SK-N-SH (cell line): ENCODE measurements at regions not wholly inside any gene's neighbourhood (a gene's known extent, or its start where the extent isn't known, plus 50 kb on each side); places are given as distances from the start of the nearest gene placed in this dataset.

Experiments
- CTCF ChIA-PET: fragments of 300-600, 350-600 bp; formaldehyde crosslinking; extraction: SDS; loops from one replicate; lab custom pipeline; 2021; lab: Yijun Ruan, JAX
- POLR2A ChIA-PET: fragments of 350-600 bp; sonication (Branson Sonifier 250); formaldehyde crosslinking; extraction: SDS; loops from one replicate; lab custom pipeline; 2020; ENCODE audit warnings: antibody characterized with exemption, inconsistent platforms; lab: Yijun Ruan, JAX
- DNase-seq: peaks from one replicate; pipeline ENCODE4 v3.0.0; 2012
- H2AFZ ChIP-seq: fragments of 200-600 bp; sonication (generic); 2 replicates; pipeline ENCODE4 v1.8.1; 2016; ENCODE audit warnings: antibody characterized with exemption, mild to moderate bottlenecking, low read depth
- H3F3A ChIP-seq: fragments of 200-600 bp; sonication (generic); replicated peaks from 2 replicates; pipeline ENCODE3; 2016; ENCODE audit warnings: antibody characterized with exemption, mild to moderate bottlenecking; ENCODE audit not compliant: insufficient read depth
- H3K27ac ChIP-seq, 2 experiments: fragments of 200-500 bp in 1 of 2; fragments of 200-600 bp in 1 of 2; sonication (Bioruptor generic) in 1 of 2; sonication (generic), shearing (Covaris generic) in 1 of 2; 2 replicates each; pipeline versions ENCODE4 v1.5.1 to v1.6.1; 2014 to 2016; ENCODE audit warnings: low read depth in 2 of 2, inconsistent platforms in 1 of 2, low read length in 1 of 2, mild to moderate bottlenecking in 1 of 2, mixed read lengths in 1 of 2
- H3K27me3 ChIP-seq: fragments of 200-600 bp; sonication (generic), shearing (Covaris generic); 2 replicates; pipeline ENCODE4 v1.6.1; 2016; ENCODE audit warnings: mixed run types; ENCODE audit not compliant: insufficient read depth
- H3K36me3 ChIP-seq, 2 experiments: fragments of 200-500 bp in 1 of 2; fragments of 200-600 bp in 1 of 2; sonication (Bioruptor generic) in 1 of 2; sonication (generic) in 1 of 2; replicated peaks in 1 of 2; 2 replicates each; pipeline versions ENCODE3 to v1.5.1; 2014 to 2016; ENCODE audit warnings: low read length in 1 of 2, mild to moderate bottlenecking in 1 of 2; ENCODE audit not compliant: insufficient read depth in 2 of 2, control insufficient read depth in 1 of 2
- H3K4me1 ChIP-seq, 2 experiments: fragments of 200-500 bp in 1 of 2; fragments of 200-600 bp in 1 of 2; sonication (Bioruptor generic) in 1 of 2; sonication (generic), shearing (Covaris generic) in 1 of 2; 2 replicates each; pipeline versions ENCODE4 v1.5.1 to v1.6.1; 2014 to 2016; ENCODE audit warnings: low read depth in 1 of 2, low read length in 1 of 2, mixed run types in 1 of 2; ENCODE audit not compliant: insufficient read depth in 2 of 2, control insufficient read depth in 1 of 2
- H3K4me2 ChIP-seq: fragments of 200-600 bp; sonication (generic), shearing (Covaris generic); 2 replicates; pipeline ENCODE4 v1.6.1; 2017; ENCODE audit warnings: mixed run types
- H3K4me3 ChIP-seq, 2 experiments: fragments of 200-500 bp in 1 of 2; fragments of 200-600 bp in 1 of 2; sonication (Bioruptor generic) in 1 of 2; sonication (generic), shearing (Covaris generic) in 1 of 2; 2 replicates each; pipeline versions ENCODE4 v1.5.1 to v1.8.1; 2014 to 2016; ENCODE audit warnings: low read depth in 2 of 2, inconsistent platforms in 1 of 2, low read length in 1 of 2, mild to moderate bottlenecking in 1 of 2, mixed read lengths in 1 of 2, moderate library complexity in 1 of 2
- H3K79me2 ChIP-seq: fragments of 200-600 bp; sonication (generic); 2 replicates; pipeline ENCODE4 v1.8.1; 2017; ENCODE audit warnings: mild to moderate bottlenecking; ENCODE audit not compliant: insufficient read depth
- H3K9ac ChIP-seq: fragments of 200-600 bp; sonication (generic); 2 replicates; pipeline ENCODE4 v1.6.1; 2017; ENCODE audit warnings: mixed run types
- H3K9me2 ChIP-seq: fragments of 200-600 bp; sonication (generic); 2 replicates; pipeline ENCODE4 v1.6.1; 2017; ENCODE audit warnings: mixed run types
- H3K9me3 ChIP-seq: fragments of 200-600 bp; sonication (generic); 2 replicates; pipeline ENCODE4 v1.6.1; 2017; ENCODE audit warnings: mixed run types, mild to moderate bottlenecking, moderate library complexity
- H4K20me1 ChIP-seq: fragments of 200-600 bp; sonication (generic); 2 replicates; pipeline ENCODE4 v1.6.1; 2017; ENCODE audit warnings: mild to moderate bottlenecking, mixed run types; ENCODE audit not compliant: insufficient read depth
- CHD2 ChIP-seq: fragments of 150-350 bp; IDR thresholded peaks from 2 replicates; pipeline ENCODE4 v1.6.1; 2018; ENCODE audit warnings: low read length; ENCODE audit not compliant: partially characterized antibody
- EP300 ChIP-seq, 2 experiments: IDR thresholded peaks; 2 replicates each; pipeline versions ENCODE4 v1.4.0 to v1.6.1; 2012; ENCODE audit warnings: borderline replicate concordance in 1 of 2, low read depth in 1 of 2, low read length in 1 of 2
- EZH2phosphoT487 ChIP-seq: fragments of 200-600 bp; sonication (generic); IDR thresholded peaks from 2 replicates; pipeline ENCODE4 v1.6.1; 2017; ENCODE audit warnings: low read depth, mixed run types, mild to moderate bottlenecking, antibody characterized with exemption, moderate library complexity, borderline replicate concordance
- FOSL2 ChIP-seq: IDR thresholded peaks from 2 replicates; pipeline ENCODE4 v1.4.0; 2012; ENCODE audit warnings: low read depth, mild to moderate bottlenecking, moderate library complexity, borderline replicate concordance
- FOXJ3 ChIP-seq: sonication (generic); formaldehyde crosslinking; IDR thresholded peaks from 2 replicates; pipeline ENCODE4 v1.5.1; 2020; ENCODE audit warnings: mild to moderate bottlenecking, missing genetic modification reagents
- FOXM1 ChIP-seq: IDR thresholded peaks from 2 replicates; pipeline ENCODE4 v1.4.0; 2012; ENCODE audit warnings: low read depth, mild to moderate bottlenecking
- IRF3 ChIP-seq: fragments of 150-350 bp; IDR thresholded peaks from 2 replicates; pipeline ENCODE4 v1.6.1; 2016; ENCODE audit warnings: mild to moderate bottlenecking, low read depth, low read length
- MAX ChIP-seq: IDR thresholded peaks from 2 replicates; pipeline ENCODE4 v1.4.0; 2012; ENCODE audit warnings: low read depth
- MEF2A ChIP-seq: IDR thresholded peaks from 2 replicates; pipeline ENCODE4 v1.4.0; 2012; ENCODE audit warnings: low read depth, borderline replicate concordance
- MXI1 ChIP-seq: IDR thresholded peaks from 2 replicates; pipeline ENCODE4 v1.6.1; 2012; ENCODE audit warnings: mild to moderate bottlenecking, low read depth, low read length, improper control_type of control experiment
- RCOR1 ChIP-seq: fragments of 150-350 bp; IDR thresholded peaks from 2 replicates; pipeline ENCODE4 v1.6.1; 2017; ENCODE audit warnings: antibody characterized with exemption, low read length
- REST ChIP-seq: IDR thresholded peaks from 2 replicates; pipeline ENCODE4 v1.6.1; 2012; ENCODE audit warnings: mild to moderate bottlenecking, low read depth, low read length, moderate library complexity
- SIN3A ChIP-seq: IDR thresholded peaks from 2 replicates; pipeline ENCODE4 v1.6.1; 2012; ENCODE audit warnings: low read depth, mild to moderate bottlenecking, low read length, moderate library complexity, borderline replicate concordance
- TAF1 ChIP-seq: IDR thresholded peaks from 2 replicates; pipeline ENCODE4 v1.6.1; 2012; ENCODE audit warnings: low read depth, mild to moderate bottlenecking, low read length, moderate library complexity, borderline replicate concordance
- TEAD4 ChIP-seq: IDR thresholded peaks from 2 replicates; pipeline ENCODE4 v1.4.0; 2012; ENCODE audit warnings: mild to moderate bottlenecking, borderline replicate concordance; ENCODE audit not compliant: insufficient read depth
- YY1 ChIP-seq: IDR thresholded peaks from 2 replicates; pipeline ENCODE4 v1.4.0; 2012; ENCODE audit warnings: low read depth, mild to moderate bottlenecking
- ZBTB33 ChIP-seq: IDR thresholded peaks from 2 replicates; pipeline ENCODE4 v1.4.0; 2012; ENCODE audit warnings: low read depth, borderline replicate concordance
- WGBS: methylation state at CpG from one replicate; pipeline ENCODE4 v1.1.6; 2017; ENCODE audit warnings: low lambda C conversion rate; 5-methylcytosine and 5-hydroxymethylcytosine counted together

- Histone ChIP-seq H2AFZ (no peak overlapping the region), H3K79me2 (no peaks in the 10 kb centered on the region), H3K4me3 (no peak overlapping the region), H3K9me2 (no peaks in the 10 kb centered on the region), H3K4me1 (no peaks in the 10 kb centered on the region), H3K27ac (no peak overlapping the region), H3F3A (no peaks in the 10 kb centered on the region), H3K36me3 (no peaks in the 10 kb centered on the region), H3K9ac (no peak overlapping the region), H3K4me2 (no peak overlapping the region), H3K9me3 (no peaks in the 10 kb centered on the region), H4K20me1 (no peaks in the 10 kb centered on the region), H3K27me3 (no peaks in the 10 kb centered on the region)
- ChIA-PET POLR2A (no interaction called here), CTCF (interaction anchor here (1.1 kb wide), 1 partner anchor 10 kb away, joined by 4 read pairs; no protein-coding TSS in a partner anchor)
- 20% methylated on average over 10 of the region's 10 CpGs for whole genome bisulfite sequencing
- TF ChIP-seq SIN3A (no peak), EP300 (IDR thresholded peaks at IDR 0.05; ENCODE audit: borderline replicate concordance in 1 of 2, low read depth in 1 of 2, low read length in 1 of 2) (no peak), IRF3 (no peak), RCOR1 (no peak), CHD2 (no peak), TEAD4 (no peak), MEF2A (no peak), REST (no peak), FOSL2 (no peak), YY1 (no peak), TAF1 (no peak), FOXM1 (no peak), EZH2phosphoT487 (no peak), MAX (no peak), MXI1 (no peak), ZBTB33 (no peak), FOXJ3 (no peak)
- no peak for DNase-seq
Measured at GRCh38 chr11:134755535-134755934, 343.5 kb upstream of the B3GAT1 start.
